Right kidney (tissue), 1 donor: ENCODE measurements at regions not wholly inside any gene's neighbourhood (a gene's known extent, or its start where the extent isn't known, plus 50 kb on each side); places are given as distances from the start of the nearest gene placed in this dataset.
"Not testable (repeated sequence)": the region's sequence is repeated elsewhere in the genome, so short reads cannot be mapped to it uniquely, and the experiment has no call there.

ENCODE experiments used
- DNase-seq: peaks from one replicate; pipeline ENCODE4 v3.0.0-alpha.2; 2016

DNA sequence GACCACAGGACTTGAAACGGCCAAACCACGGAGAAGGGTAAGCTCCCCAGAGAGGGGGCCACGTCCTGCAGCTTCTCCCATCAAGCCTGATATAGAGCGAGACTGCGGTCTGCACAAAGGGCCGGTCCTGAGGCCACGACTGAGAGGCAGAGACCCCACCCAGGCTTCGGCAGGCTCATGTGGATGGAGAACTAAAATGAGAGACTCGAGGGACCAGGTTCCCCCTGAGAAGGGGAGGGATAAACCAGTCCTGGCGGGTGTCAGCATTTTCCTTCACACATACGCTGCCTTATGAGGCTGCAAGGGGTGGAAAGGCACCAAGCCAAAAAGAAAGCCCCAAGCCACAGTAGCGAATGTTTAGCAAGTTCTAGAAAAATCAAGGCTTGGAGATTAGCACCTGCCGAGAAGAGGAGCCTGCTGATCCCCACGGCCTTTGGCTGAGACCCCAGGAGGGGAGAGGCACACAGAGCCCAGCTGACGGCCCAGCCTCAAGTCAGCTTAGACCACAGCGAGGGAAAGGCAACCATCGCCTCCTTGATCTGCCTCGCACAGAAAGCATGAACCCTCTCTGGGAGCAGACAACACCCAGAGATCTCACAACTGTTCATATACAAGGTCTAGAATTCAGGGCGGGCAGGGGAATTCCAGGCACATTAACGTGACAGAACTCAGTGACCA, 92.6 kb upstream of the RNF32 start:
- no peak for DNase-seq

DNA sequence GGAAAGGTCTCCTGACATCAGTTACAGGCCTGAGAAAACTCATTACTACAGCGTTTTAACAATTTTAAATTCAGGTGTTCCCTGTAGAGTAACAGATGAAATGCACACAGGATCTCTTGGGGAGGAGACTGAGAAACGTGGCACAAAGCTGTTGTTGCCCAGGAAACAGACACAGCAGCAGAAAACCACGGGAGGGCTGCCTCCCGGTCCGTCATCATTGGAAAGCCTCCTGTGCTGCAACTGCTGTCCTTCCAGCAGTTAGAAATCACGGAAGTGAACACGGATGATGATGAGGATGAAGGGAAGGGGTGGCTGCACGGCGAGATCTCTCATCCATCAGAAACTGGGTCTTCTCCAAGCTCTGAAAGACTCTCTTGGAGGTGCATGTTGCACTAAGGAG, 94.6 kb upstream of the RNF32 start:
- DNase-seq = no peak

DNA sequence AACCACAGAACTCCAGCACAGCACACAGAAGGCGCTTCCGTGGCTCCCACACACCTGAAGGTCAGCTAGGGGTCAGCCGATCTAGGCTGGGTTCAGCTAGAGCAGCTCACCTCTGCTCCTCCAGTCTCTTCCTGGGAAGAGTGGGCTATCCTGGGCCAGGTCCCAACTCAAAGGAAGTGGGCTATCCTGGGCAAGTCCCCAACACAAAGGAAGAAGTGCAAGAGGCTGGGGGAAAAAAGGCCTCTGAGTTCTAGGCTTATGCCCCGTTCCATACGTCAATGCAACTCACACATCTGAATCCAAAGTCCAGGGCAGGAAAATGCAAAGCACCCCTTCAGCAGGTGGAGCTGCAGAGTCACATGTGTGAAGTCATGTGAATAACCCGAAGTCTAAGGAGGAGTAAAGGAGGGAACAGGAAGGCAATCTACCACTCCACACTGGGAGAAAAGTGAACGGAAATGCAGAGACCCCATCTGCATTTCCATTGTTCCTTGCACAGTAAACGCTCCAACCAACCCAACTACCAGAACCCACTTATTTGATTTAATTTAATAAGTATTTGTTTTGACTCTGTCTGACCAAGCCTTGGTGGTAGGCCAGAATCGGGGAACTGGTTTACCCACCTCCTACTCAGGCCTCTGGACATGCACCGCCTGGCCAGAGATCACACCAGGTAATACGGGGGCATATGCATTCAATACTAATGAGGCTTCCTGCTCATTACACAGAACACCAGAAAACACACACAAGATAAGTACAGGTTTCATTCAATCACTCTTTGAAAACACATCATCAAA, 95.5 kb upstream of the RNF32 start:
- no peak for DNase-seq

DNA sequence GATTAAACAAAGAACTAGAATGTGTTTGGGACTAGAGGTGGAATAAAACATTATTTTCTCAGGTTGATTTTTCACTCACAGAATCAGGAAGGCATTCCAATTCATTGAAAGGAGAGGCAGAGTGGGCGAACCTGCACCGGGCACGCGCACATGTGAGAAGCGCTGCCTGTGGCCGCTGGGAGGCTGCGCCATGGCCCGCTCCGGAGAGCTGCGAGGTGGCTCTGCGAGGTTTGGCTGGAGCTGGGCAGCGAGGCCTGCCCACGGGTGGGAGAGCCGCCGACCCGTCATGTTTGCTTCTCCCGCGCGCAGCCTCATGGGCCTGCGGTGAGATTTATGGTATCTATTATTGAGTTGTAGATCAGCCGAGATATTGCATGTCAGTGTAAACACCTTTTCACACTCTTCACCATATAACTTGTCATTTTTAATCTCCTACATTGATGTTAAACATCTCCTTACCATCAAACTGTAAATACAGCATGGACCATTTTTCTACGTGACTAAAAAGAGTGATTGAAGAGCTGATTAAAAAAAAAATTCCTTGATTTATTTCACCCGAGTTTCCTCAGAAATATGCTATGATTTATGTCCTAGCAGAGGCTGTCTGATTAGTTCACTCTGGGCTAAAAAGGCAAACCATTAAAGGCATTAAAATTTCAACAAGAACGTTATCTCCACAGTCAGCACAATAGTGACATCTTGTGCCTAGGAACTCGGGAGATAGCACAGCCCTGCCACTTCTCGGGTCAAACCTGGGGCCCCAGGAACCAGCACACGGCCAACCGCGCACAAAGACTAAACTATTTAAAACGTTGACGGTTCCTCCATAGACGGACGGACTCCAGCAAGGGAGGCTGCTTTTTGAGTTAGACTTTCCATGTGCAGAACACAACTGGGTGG, 96.6 kb upstream of the RNF32 start:
- DNase-seq = no peak

DNA sequence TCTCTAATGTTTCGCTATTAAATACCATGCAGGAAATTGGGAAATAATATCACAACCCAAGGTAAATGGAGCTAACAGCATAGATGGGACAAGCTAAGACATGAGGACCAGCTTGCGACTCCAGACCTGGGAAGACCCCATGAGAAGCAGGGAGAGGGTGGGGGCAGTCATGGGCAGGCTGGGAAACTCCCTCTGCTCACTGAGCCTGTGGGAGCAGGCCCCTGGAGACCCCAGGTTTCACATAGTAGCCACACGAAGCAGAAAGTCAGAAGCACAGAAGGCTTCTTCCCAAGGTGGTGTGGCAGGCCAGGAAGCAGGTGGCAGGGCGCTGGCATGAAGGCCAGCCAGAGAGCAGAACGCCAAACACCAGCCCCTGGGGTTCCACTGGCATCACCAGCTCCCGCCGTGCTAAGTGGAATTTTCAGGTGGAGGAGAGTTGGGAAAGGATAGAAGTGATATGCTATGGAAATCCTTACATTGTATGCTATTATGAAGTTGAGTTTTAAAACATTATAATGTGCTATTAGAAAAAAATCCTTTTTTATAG, 99.9 kb upstream of the RNF32 start:
- DNase-seq = no peak

DNA sequence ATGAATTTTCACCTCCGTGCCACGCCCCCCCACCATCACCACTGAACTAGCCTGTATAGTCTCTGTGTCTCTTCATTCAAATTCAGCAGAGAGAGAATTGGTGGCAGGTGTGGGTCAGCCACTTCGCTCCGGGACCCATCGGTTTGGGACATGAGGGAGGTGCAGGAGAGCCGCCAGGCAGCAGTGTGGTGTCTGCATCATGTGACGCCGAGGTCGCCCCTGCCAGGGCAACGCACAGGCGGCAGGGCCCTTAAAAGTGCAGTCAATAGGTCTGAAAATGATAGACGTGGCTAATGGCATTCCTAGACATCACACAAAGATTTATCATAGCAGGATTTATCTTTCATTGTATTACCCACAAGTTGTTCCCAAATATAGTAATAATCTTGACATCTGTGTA, 100.6 kb upstream of the RNF32 start:
- DNase-seq = no peak

DNA sequence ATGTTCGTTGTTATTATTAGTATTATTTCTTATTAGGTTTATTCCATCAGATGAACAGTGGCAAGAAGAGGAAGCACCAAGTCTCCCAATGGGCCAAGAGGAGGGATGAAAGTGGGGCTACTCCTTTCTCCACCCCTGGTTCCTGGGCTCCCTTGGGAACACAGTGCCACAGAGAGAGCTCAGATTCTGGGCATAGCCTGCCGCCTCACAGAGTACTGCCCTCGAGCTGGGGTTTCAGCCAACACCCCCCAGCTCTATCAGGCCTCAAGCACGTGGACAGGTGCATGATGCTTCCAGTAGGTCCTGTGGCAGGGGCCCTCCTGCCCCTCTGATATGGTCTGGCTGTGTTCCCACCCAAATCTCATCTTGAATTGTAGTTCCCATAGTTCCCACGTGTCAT, 103.6 kb upstream of the RNF32 start:
- DNase-seq = no peak

DNA sequence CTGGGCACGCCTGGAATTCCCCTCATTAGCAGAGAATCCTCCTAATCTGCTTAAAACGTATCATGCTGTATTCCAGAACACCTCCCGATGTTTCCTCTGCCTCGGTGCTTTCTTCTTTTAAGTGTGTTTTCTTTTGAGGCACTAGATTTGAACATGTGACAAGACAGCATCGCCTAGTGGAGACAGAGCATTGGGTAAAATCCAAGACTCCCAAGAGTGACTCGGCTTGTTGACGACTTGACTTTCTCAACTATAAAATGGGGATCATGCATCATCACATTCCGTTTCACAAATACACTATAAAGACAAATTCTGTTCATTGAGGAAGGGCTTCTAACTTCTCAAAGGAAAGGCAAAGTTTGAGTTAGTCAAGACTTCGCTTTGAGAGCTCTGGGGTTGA, 105.6 kb upstream of the RNF32 start:
- no peak for DNase-seq

DNA sequence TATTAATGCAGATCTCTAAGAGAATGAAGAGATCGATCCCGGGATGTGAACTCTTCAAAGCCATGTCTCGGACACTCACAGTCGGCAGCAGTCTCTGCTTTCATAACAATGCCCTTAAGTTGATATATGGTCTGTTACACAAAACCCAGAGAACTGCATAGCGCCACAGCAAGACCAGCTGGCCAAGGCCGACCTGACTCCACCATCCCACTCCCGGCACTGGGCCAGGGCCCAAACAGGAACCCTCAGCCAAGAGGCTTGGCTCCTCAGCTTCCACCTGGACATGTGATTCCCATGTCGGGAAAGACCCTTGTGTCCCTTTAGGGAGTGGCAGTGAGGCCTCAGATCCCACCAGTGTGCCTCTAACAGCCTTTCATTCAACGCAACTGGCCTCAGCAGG, 106.6 kb upstream of the RNF32 start:
- no peak for DNase-seq

DNA sequence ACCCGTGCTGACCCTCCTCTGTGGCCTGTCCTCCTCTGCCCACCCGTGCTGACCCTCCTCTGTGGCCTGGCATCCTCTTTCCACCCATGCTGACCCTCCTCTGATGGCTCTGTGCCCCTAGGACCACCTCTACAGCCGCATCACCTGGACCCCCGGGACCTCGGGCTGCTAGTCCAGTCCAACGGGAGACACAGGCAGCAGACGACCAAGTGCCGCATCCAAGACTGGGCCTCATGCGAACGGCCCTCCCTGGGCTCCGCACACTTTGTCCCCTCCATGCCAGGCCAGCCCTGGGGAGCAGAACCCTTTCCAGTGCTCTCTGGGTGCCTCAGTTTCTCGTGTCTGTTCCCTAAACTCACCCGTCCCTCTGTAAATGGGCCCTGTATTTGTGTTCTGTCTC, 107.2 kb upstream of the RNF32 start:
- no peak for DNase-seq

DNA sequence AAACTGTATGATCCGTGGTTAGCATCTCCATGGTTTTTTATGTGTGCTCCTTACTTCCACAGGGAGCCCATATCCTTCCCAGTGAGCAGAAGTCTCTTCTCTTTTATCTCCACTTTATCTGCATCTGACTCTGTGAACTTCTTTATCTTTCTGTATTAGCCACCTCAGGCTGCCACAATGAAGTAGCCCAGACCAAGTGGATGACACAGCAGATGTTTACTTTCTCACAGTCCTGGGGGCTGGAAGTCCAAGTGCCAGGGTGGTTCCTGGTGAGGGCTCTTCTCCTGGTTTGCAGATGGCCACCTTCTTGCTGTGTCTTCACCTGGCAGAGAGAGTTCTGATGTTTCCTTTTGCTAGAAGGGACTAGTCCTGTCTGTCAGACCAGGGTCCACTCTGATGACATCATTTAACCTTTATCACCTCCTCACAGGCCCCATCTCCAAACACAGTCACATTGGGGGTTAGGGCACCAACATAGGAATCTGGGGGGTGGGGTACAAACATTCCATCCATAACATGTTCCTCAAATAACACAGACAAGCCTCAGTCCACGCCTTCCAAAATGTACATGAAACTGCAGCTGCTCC, 108.5 kb upstream of the RNF32 start:
- DNase-seq = no peak

DNA sequence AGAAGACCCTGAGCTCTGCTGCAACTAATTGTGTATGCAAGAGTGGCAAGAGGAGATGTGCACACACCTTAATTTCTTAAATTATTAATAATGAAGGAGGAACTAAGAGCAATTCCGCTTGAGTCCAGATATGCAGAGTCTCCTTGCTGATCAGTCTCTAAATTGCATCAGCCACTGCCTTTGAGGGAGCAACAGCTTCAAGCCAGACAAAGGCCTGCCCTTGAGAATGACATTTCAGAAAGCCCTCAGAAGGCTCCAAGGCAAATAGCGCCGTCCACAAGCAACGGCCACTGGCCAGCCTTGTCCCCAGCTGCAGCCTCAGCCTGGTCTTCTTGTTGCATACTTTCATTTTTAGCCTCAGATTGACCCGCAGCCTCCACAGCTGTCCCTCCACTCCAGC, 110.6 kb upstream of the RNF32 start:
- DNase-seq = no peak

DNA sequence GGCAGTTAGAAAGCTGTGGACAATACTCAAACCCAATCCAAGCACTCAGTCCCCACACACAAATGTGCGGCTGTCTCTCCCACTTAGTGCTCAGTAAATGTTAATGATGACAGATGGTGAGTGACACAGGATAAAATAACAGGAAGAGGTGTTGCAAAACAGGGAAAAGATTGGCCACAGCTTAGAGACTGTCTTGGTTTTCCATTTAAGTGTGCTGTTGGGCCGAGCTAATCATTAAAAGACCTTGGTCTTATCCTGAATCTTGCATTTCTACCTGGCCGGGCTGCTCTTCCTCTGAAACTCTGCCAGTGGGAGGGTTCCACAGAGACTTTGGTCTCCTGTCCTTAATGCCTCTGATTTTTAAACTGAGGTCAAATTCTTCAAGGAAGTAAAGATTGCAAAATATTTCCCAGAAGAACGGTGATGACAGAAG, 113.1 kb upstream of the RNF32 start:
- DNase-seq = no peak

DNA sequence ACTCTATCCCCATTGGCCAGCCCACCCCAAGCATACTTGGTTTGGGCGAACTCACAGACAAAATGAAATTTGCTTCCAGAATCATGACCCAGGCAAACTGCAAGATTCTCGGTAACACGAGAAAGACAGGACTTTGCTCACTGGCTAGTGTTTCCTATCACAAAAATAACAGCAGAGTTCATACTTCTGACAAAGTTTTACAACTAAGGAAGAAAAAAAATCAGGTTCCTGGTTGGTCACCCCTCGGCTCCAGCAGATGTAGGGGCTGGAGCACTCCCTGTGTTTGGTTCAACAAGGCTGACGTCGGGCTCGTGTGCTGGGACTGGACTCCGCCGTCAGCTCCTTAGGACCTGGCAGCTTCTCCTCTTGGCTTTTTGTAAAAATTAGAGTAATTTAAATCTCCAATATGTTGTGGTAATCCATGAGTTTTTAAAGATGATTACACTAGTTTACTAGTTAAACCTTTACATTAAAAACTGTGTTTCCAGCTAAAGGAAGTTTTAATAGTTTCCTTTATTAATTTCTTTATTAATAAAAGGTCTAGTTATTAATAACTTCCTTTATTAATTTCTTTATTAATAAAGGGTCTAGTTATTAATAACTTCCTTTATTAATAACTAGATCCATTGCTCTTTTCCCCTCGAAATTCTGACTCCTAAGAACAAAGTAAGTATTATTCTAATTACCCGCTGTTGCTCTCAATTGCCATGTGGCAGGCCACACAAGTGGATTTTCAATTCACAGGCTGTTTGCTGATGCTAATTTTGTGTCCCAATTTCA, 115.6 kb upstream of the RNF32 start:
- no peak for DNase-seq

DNA sequence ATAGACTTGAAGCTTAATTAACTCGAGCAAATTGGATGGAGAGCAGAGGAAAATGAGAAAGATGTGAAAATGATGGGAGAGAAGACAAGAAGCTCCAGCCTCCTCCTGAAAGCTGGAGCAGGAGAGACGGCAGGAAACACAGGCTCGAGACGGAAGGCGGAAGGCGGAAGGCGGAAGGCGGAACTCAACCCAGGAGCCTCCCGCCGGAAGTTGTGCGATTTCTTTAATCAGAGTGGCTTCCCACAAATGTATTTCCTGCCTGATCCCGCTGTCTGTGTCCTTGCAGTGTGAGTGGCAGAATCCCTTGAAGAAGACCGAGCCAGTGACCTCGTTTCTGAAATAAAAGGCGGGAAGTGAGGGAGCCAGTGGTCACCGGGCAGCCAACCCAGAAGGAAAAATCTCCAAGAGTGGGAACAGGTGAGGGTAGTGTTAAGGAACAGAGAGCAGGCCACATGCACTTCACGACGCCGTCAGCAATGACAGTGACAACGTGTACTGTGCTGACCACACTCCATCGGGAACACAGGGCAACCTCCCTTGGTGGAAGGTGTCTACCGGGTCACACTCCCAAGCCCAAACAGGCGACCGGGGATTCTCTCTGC, 117.0 kb upstream of the RNF32 start:
- DNase-seq = no peak

DNA sequence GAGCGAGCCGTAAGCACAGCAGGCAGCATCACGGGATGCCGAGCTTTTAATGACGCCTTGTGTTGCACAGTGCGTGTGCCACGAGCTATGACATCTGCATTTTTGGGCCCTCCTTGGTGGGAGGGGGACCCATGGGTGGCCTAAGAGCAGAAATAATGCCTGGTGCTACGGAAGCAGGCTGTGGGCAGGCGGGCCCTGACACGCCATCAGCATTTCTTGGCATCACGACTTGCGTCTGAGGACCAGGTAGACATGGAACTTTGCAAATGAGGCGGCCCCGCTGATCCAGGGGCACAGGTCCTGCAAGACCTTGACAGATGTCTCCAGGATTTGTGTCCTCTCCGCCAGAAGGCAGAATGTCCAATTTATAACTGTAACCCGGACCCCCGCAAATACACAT, 117.8 kb upstream of the RNF32 start:
- no peak for DNase-seq

DNA sequence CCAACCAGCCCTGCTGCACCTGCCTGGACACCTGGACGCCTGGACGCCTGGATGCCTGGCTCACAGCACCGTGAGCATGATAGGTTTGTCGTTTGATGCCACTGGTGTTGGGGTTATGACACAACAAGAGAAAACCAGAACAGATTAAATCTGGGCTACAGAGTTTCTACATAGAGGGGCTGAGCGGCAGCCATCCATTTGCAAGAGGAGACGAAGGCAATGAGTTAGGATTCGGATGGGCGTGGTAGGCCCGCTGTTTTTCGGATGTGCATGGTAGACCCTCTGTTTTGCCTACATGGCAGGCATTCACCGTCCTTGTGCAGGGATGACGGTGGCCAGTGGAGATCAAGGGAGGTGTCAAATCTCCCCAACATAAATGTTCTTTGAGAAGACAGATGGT, 121.5 kb upstream of the RNF32 start:
- no peak for DNase-seq

DNA sequence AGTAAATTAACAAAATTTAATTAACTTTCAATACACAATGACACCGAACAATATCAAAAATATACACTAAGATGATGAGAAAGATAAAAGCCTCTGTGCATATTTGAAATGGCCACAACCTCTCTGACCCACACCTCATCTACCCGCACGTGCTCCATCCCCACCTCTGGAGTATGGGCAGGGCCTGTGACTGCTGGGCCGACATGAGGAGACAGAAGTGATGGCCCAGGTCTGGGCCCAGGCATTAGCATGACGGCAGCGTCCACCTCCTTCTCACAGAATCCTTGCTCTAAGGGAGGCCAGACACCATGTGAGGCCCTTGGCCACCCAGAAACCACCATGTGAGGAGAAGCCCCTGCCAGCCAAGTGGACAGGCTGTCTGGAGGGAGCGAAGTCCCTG, 122.1 kb upstream of the RNF32 start:
- no peak for DNase-seq

DNA sequence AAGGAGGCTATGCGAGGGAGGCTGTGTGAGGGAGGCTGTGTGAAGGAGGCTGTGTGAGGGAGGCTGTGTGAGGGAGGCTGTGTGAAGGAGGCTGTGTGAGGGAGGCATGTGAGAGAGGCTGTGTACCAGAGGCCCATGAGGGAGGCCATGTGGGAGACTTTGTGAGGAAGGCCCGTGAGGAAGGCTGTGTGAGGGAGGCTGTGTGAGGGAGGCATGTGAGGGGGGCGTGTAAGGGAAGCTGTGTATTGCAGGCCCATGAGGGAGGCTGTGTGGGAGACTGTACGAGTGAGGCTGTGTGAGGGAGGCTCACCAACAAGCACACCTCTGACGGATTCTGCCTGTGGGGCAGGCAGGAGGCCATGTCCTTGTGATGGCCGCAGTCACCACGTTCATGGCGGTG, 122.7 kb upstream of the RNF32 start:
- DNase-seq = not testable (repeated sequence)

DNA sequence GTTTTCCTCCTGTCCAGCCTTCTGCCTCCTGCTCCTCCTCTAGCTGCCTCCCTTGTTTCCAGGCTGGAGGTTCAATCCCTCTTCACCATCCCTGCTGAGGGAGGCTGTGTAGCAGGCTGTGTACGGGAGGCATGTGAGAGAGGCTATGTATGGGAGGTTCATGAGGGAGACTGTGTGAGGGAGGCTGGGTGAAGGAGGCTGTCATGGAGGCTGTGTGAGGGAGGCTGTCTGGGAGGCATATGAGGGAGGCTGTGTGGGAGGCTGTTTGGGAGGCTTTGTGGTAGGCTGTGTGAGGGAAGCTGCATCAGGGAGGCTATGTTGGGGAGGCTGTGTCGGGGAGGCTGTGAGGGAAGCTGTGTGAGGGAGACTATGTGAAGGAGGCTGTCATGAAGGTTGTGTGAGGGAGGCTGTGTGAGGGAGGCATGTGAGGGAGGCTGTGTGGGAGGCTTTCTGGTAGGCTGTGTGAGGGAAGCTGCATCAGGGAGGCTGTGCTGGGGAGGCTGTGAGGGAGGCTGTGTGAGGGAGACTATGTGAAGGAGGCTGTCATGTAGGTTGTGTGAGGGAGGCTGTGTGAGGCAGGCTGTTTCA, 123.7 kb upstream of the RNF32 start:
- no peak for DNase-seq
